MM.1S (cell line): ENCODE measurements at regions not wholly inside any gene's neighbourhood (a gene's known extent, or its start where the extent isn't known, plus 50 kb on each side); places are given as distances from the start of the nearest gene placed in this dataset.

ENCODE experiments used
- DNase-seq: peaks from one replicate; pipeline ENCODE4 v3.0.0-alpha.2; 2015
- H2AFZ ChIP-seq: fragments of 300-600 bp; sonication (generic); 2 replicates; pipeline ENCODE4 v1.6.0; 2016; ENCODE audit warnings: antibody characterized with exemption, low read length
- H3F3A ChIP-seq: fragments of 300-600 bp; sonication (generic); 2 replicates; pipeline ENCODE4 v1.6.1; 2016; ENCODE audit warnings: mild to moderate bottlenecking, antibody characterized with exemption, low read length, moderate library complexity, mixed read lengths; ENCODE audit not compliant: insufficient read depth
- H3K27ac ChIP-seq: fragments of 300-600 bp; sonication (generic); 2 replicates; pipeline ENCODE4 v1.5.1; 2016; ENCODE audit warnings: mild to moderate bottlenecking, low read length
- H3K27me3 ChIP-seq: fragments of 300-600 bp; sonication (generic); replicated peaks from 2 replicates; pipeline ENCODE4 v1.6.0; 2016; ENCODE audit warnings: low read length; ENCODE audit not compliant: insufficient read depth
- H3K36me3 ChIP-seq: fragments of 300-600 bp; sonication (generic); replicated peaks from 2 replicates; pipeline ENCODE4 v1.6.1; 2016; ENCODE audit warnings: mild to moderate bottlenecking, low read length, mixed read lengths; ENCODE audit not compliant: insufficient read depth
- H3K4me1 ChIP-seq: fragments of 300-600 bp; sonication (generic); 2 replicates; pipeline ENCODE4 v1.6.1; 2016; ENCODE audit warnings: low read length, mixed read lengths
- H3K4me2 ChIP-seq: fragments of 300-600 bp; sonication (generic); 2 replicates; pipeline ENCODE4 v1.6.0; 2016; ENCODE audit warnings: low read depth, low read length
- H3K4me3 ChIP-seq: fragments of 300-600 bp; sonication (generic); 2 replicates; pipeline ENCODE4 v1.5.1; 2016; ENCODE audit warnings: low read length, mixed read lengths
- H3K79me2 ChIP-seq: fragments of 300-600 bp; sonication (generic); 2 replicates; pipeline ENCODE4 v1.6.1; 2016; ENCODE audit warnings: mixed run types, low read length, mixed read lengths
- H3K9ac ChIP-seq: fragments of 300-600 bp; sonication (generic); 2 replicates; pipeline ENCODE4 v1.6.1; 2016; ENCODE audit warnings: low read length, mixed read lengths
- H3K9me2 ChIP-seq: fragments of 300-600 bp; sonication (generic); replicated peaks from 2 replicates; pipeline ENCODE4 v1.6.1; 2016; ENCODE audit warnings: mild to moderate bottlenecking, low read length, mixed read lengths; ENCODE audit not compliant: insufficient read depth
- H3K9me3 ChIP-seq: fragments of 300-600 bp; sonication (generic); replicated peaks from 2 replicates; pipeline ENCODE4 v1.6.1; 2016; ENCODE audit warnings: mild to moderate bottlenecking, low read length, mixed read lengths; ENCODE audit not compliant: insufficient read depth
- H4K20me1 ChIP-seq: fragments of 300-600 bp; sonication (generic); 2 replicates; pipeline ENCODE4 v1.6.1; 2016; ENCODE audit warnings: mild to moderate bottlenecking, low read length, moderate library complexity, mixed read lengths; ENCODE audit not compliant: insufficient read depth
- EZH2 ChIP-seq: fragments of 300-600 bp; sonication (generic); optimal IDR thresholded peaks from 2 replicates; pipeline ENCODE3; 2017; ENCODE audit warnings: low read depth, mild to moderate bottlenecking, antibody characterized with exemption, low read length, mixed read lengths
- EZH2phosphoT487 ChIP-seq: fragments of 300-600 bp; sonication (generic); IDR thresholded peaks from 2 replicates; pipeline ENCODE4 v1.6.1; 2018; ENCODE audit warnings: antibody characterized with exemption, low read length
- TF ChIP-seq, protein P1 (sequence below): fragments of 300-600 bp; sonication (generic); IDR thresholded peaks from 2 replicates; pipeline ENCODE4 v1.5.1; 2016; ENCODE audit warnings: antibody characterized with exemption, low read length, mixed read lengths

DNA sequence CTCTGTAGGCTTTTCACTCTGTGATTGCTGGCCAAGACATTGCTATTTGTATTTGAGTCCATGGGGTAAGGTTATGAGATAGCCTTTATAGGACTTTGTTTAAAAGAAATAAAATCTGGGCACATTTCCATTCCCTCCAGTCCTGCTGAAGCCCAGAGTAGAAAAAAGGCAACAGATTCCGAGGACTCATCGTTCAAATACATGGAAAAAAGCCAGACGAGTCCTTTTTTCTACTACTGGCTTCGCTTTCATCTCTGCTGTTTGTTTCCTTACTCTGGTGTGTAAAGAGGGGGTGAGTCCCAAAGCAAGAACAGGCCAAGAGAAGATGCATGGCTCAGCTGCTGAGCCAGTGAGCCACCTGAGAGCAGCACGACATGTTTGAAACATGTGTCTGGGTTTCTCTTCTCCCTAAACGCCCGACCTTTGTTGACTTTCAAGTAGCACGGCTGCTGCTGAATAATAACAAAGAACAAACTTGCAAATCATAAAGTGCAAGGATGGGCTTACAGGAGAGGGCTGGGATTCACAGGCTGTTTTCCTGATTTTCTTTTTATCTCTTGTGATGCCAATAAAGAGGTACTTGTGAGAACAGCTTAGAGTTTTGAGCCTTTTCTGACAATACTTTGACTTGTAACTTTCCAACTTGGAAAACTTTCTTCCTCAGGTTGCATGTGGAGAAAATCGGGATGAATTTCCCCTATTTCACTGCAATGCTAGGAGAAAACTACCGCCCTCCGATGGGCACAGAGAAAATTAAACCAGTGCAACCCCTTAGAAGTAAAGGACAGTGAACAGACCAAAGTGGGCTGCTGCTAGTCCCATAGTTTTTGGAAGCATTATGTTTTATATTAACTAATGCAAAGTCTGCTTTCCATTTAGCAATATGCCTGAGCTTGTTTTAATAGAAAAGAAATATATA lies 195.2 kb upstream of the RAG2 start:
- no peak for DNase-seq
- H3K4me2 ChIP-seq = no peak overlapping the region
- H2AFZ ChIP-seq = no peak overlapping the region

GRCh38 chr11:36791957-36792356 lies 193.9 kb upstream of the RAG2 start:
- H2AFZ ChIP-seq = no peak overlapping the region
- no peaks in the 10 kb centered on the region for H4K20me1 ChIP-seq
- DNase-seq = no peak
- H3K27ac ChIP-seq = no peak overlapping the region
- H3K9ac ChIP-seq = no peak overlapping the region
- H3K9me3 ChIP-seq = no peaks in the 10 kb centered on the region
- TF ChIP-seq EZH2 = no peak
- TF ChIP-seq, protein P1, sequence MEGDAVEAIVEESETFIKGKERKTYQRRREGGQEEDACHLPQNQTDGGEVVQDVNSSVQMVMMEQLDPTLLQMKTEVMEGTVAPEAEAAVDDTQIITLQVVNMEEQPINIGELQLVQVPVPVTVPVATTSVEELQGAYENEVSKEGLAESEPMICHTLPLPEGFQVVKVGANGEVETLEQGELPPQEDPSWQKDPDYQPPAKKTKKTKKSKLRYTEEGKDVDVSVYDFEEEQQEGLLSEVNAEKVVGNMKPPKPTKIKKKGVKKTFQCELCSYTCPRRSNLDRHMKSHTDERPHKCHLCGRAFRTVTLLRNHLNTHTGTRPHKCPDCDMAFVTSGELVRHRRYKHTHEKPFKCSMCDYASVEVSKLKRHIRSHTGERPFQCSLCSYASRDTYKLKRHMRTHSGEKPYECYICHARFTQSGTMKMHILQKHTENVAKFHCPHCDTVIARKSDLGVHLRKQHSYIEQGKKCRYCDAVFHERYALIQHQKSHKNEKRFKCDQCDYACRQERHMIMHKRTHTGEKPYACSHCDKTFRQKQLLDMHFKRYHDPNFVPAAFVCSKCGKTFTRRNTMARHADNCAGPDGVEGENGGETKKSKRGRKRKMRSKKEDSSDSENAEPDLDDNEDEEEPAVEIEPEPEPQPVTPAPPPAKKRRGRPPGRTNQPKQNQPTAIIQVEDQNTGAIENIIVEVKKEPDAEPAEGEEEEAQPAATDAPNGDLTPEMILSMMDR = no peak
- TF ChIP-seq EZH2phosphoT487 = no peak
- no peak overlapping the region for H3K4me3 ChIP-seq
- H3F3A ChIP-seq = no peaks in the 10 kb centered on the region
- no peak overlapping the region for H3K4me2 ChIP-seq
- no peaks in the 10 kb centered on the region for H3K4me1 ChIP-seq
- no peaks in the 10 kb centered on the region for H3K9me2 ChIP-seq
- H3K79me2 ChIP-seq = no peaks in the 10 kb centered on the region
- no peaks in the 10 kb centered on the region for H3K27me3 ChIP-seq
- no peaks in the 10 kb centered on the region for H3K36me3 ChIP-seq

More for the DNA sequence above, 195.2 kb upstream of the RAG2 start:
- Histone ChIP-seq H4K20me1 (no peaks in the 10 kb centered on the region), H3K36me3 (no peaks in the 10 kb centered on the region), H3F3A (no peaks in the 10 kb centered on the region), H3K4me1 (no peaks in the 10 kb centered on the region), H3K9me2 (no peaks in the 10 kb centered on the region), H3K27ac (no peak overlapping the region), H3K79me2 (no peaks in the 10 kb centered on the region), H3K9ac (no peak overlapping the region), H3K9me3 (no peaks in the 10 kb centered on the region), H3K27me3 (no peaks in the 10 kb centered on the region), H3K4me3 (no peak overlapping the region)
- TF ChIP-seq EZH2 (no peak), EZH2phosphoT487 (no peak)
- TF ChIP-seq, protein P1 = no peak

GRCh38 chr11:36790526-36790925 lies 192.5 kb upstream of the RAG2 start:
- Histone ChIP-seq H3K4me2 (no peak overlapping the region), H3K36me3 (no peaks in the 10 kb centered on the region), H3F3A (no peaks in the 10 kb centered on the region), H3K9me2 (no peaks in the 10 kb centered on the region), H3K79me2 (no peaks in the 10 kb centered on the region), H3K4me1 (no peaks in the 10 kb centered on the region), H3K27me3 (no peaks in the 10 kb centered on the region), H4K20me1 (no peaks in the 10 kb centered on the region), H3K9me3 (no peaks in the 10 kb centered on the region), H3K9ac (no peak overlapping the region), H3K4me3 (no peak overlapping the region), H3K27ac (no peak overlapping the region), H2AFZ (no peak overlapping the region)
- no peak for DNase-seq
- TF ChIP-seq EZH2phosphoT487 = no peak
- TF ChIP-seq EZH2 = no peak
- TF ChIP-seq, protein P1 = no peak
